Ovary (tissue), 3 donors: ENCODE measurements at regions not wholly inside any gene's neighbourhood (a gene's known extent, or its start where the extent isn't known, plus 50 kb on each side); places are given as distances from the start of the nearest gene placed in this dataset.
"Not testable (repeated sequence)": the region's sequence is repeated elsewhere in the genome, so short reads cannot be mapped to it uniquely, and the experiment has no call there.

Source experiments
- POLR2A ChIP-seq: fragments of 450-650 bp; IDR thresholded peaks from one replicate; pipeline ENCODE4 v1.6.1; 2017; ENCODE audit warnings: antibody characterized with exemption, mild to moderate bottlenecking, moderate library complexity
- TF ChIP-seq, protein P1 (sequence below), 3 donors: fragments of 450-650 bp in 2 of 3; fragments of 200-600 bp in 1 of 3; IDR thresholded peaks; one replicate each; pipeline versions ENCODE4 v1.5.1 to v1.8.0; 2016 to 2022; ENCODE audit warnings: antibody characterized with exemption in 3 of 3, mild to moderate bottlenecking in 1 of 3
- donor health status: DM: no; HTN: no; CAD: no.

GRCh38 chr15:31707944-31708702 lies 322.2 kb upstream of the CHRNA7 start:
- not testable (repeated sequence) for TF ChIP-seq POLR2A
- TF ChIP-seq, protein P1, sequence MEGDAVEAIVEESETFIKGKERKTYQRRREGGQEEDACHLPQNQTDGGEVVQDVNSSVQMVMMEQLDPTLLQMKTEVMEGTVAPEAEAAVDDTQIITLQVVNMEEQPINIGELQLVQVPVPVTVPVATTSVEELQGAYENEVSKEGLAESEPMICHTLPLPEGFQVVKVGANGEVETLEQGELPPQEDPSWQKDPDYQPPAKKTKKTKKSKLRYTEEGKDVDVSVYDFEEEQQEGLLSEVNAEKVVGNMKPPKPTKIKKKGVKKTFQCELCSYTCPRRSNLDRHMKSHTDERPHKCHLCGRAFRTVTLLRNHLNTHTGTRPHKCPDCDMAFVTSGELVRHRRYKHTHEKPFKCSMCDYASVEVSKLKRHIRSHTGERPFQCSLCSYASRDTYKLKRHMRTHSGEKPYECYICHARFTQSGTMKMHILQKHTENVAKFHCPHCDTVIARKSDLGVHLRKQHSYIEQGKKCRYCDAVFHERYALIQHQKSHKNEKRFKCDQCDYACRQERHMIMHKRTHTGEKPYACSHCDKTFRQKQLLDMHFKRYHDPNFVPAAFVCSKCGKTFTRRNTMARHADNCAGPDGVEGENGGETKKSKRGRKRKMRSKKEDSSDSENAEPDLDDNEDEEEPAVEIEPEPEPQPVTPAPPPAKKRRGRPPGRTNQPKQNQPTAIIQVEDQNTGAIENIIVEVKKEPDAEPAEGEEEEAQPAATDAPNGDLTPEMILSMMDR (IDR thresholded peaks at IDR 0.05) = not testable (repeated sequence)
